Ureter (tissue), 1 donor: ENCODE measurements at regions not wholly inside any gene's neighbourhood (a gene's known extent, or its start where the extent isn't known, plus 50 kb on each side); places are given as distances from the start of the nearest gene placed in this dataset.
"Not testable (repeated sequence)": the region's sequence is repeated elsewhere in the genome, so short reads cannot be mapped to it uniquely, and the experiment has no call there.

Experiments used
- DNase-seq: peaks from one replicate; pipeline ENCODE4 v3.0.0-alpha.2; 2020; ENCODE audit warnings: low spot score
- donor health status: DM: yes; HTN: yes; CAD: no.

DNA sequence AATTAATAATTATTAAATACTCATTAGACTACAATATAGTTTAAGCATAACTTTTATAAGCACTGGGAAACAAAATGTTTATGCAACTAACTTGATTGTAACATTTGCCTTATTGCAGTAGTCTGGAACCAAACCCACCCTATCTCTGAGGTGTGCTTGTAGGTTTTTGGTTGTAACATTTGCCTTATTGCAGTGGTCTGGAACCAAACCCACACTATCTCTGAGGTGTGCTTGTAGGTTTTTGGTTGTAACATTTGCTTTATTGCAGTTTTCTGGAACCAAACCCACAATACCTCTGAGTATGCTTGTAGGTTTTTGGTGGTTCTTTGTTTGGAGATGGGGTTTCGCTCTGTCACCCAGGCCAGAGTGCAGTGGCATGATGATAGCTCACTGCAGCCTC, 1376.4 kb upstream of the DEFB115 start:
- not testable (repeated sequence) for DNase-seq

DNA sequence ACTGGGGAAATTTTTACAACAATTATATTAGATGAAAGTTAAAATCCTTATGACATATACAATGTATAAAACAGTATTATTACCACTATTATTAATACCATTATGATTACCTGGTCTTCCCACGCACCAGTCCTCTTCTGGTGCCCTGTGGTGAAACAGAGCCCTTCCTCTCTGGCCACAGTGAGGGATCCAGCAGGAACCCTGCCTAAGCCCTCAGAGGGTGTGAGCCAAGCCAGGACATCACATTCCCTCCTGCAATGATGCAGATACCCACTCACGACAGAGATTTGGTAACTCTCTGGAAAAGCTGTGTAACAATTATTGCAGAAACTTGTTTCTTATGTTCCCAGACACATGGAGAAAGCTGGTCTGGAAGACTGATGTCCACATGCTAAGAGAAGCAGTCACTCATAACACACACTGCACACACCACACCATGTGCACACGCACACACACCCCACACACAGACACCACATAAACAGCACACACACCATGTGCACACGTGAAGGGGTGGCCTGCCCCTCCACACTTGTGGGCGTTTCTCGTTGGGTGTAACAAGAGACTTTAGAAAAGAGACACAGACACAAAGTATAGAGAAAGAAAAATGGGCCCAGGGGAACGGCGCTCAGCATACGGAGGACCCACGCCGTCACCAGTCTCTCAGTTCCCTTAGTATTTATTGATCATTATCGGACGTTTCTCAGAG, 1373.8 kb upstream of the DEFB115 start:
- not testable (repeated sequence) for DNase-seq

DNA sequence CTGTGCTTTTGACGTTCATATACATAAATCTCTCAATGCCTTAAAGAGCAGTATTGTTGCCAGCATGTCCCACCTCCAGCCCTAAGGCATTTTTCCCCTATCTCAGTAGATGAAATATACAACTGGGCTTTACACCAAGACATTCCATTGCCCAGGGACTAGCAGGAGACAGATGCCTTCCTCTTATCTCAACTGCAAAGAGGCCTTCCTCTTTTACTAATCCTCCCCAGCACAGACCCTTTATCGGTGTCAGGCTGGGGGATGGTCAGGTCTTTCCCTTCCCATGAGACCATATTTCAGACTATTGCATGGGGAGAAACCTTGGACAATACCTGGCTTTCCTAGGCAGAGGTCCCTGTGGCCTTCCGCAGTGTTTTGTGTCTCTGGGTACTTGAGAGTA, 1373.1 kb upstream of the DEFB115 start:
- DNase-seq, result not testable (repeated sequence)

GRCh38 chr20:29885282-29886185, 1371.9 kb upstream of the DEFB115 start:
- DNase-seq, result not testable (repeated sequence)

GRCh38 chr20:29891555-29891954, 1365.9 kb upstream of the DEFB115 start:
- DNase-seq, result not testable (repeated sequence)
